Epithelial cell of proximal tubule (primary cell): ENCODE measurements at regions not wholly inside any gene's neighbourhood (a gene's known extent, or its start where the extent isn't known, plus 50 kb on each side); places are given as distances from the start of the nearest gene placed in this dataset.

Experiments
- DNase-seq: peaks from one replicate; pipeline ENCODE4 v3.0.0-alpha.2; 2011; ENCODE audit warnings: low read depth
- H3K4me3 ChIP-seq: 2 replicates; pipeline ENCODE4 v1.5.1; 2011; ENCODE audit warnings: low read depth, mild to moderate bottlenecking, low read length
- CTCF ChIP-seq: conservative IDR thresholded peaks from 2 replicates; pipeline ENCODE4 v1.5.1; 2012; ENCODE audit warnings: low read depth, mild to moderate bottlenecking, low read length

GRCh38 chr15:68488290-68488689 is 56.3 kb upstream of the ITGA11 start:
- no peak overlapping the region for H3K4me3 ChIP-seq
- no peak for DNase-seq
- TF ChIP-seq CTCF: no peak

GRCh38 chr15:68488966-68489365 is 57.0 kb upstream of the ITGA11 start:
- no peak overlapping the region for H3K4me3 ChIP-seq
- no peak for TF ChIP-seq CTCF
- DNase-seq: peak; percentile 58

GRCh38 chr15:68489421-68489820 is 57.5 kb upstream of the ITGA11 start:
- no peak for TF ChIP-seq CTCF
- no peak overlapping the region for H3K4me3 ChIP-seq
- peak; percentile 44 for DNase-seq

- DNase-seq: no peak
- no peak overlapping the region for H3K4me3 ChIP-seq
- no peak for TF ChIP-seq CTCF
These were observed 59.6 kb upstream of the ITGA11 start for GRCh38 chr15:68491415-68492106.

GRCh38 chr15:68492855-68493254 is 60.9 kb upstream of the ITGA11 start:
- no peak overlapping the region for H3K4me3 ChIP-seq
- no peak for TF ChIP-seq CTCF
- DNase-seq: peak; percentile 57

- no peak for TF ChIP-seq CTCF
- DNase-seq: no peak
- H3K4me3 ChIP-seq: no peak overlapping the region
These were observed 61.7 kb upstream of the ITGA11 start for GRCh38 chr15:68493629-68494028.

- H3K4me3 ChIP-seq: no peak overlapping the region
- TF ChIP-seq CTCF: no peak
- no peak for DNase-seq
These were observed 62.7 kb upstream of the ITGA11 start for GRCh38 chr15:68494573-68495110.
